Neural progenitor cell (in vitro differentiated cells): ENCODE measurements at regions not wholly inside any gene's neighbourhood (a gene's known extent, or its start where the extent isn't known, plus 50 kb on each side); places are given as distances from the start of the nearest gene placed in this dataset.

ENCODE experiments used
- DNase-seq: peaks from one replicate; pipeline ENCODE4 v3.0.0-alpha.2; 2016; ENCODE audit warnings: low spot score
- H2AFZ ChIP-seq: fragments of 200-600 bp; sonication (generic); replicated peaks from 2 replicates; pipeline ENCODE4 v1.6.1; 2016; ENCODE audit warnings: antibody characterized with exemption
- H3F3A ChIP-seq: fragments of 200-600 bp; sonication (generic); 2 replicates; pipeline ENCODE4 v1.6.1; 2016; ENCODE audit warnings: antibody characterized with exemption, low read depth
- H3K27ac ChIP-seq: fragments of 200-600 bp; sonication (generic); 2 replicates; pipeline ENCODE4 v1.5.1; 2016; ENCODE audit warnings: mild to moderate bottlenecking
- H3K27me3 ChIP-seq: fragments of 200-600 bp; sonication (generic); 2 replicates; pipeline ENCODE4 v1.6.1; 2016; ENCODE audit warnings: mild to moderate bottlenecking, moderate library complexity
- H3K36me3 ChIP-seq: fragments of 200-600 bp; sonication (generic); 2 replicates; pipeline ENCODE4 v1.5.1; 2016
- H3K4me1 ChIP-seq: fragments of 200-600 bp; sonication (generic); 2 replicates; pipeline ENCODE4 v1.6.1; 2016; ENCODE audit warnings: mixed run types
- H3K4me2 ChIP-seq: fragments of 200-600 bp; sonication (generic); 2 replicates; pipeline ENCODE4 v1.6.1; 2016
- H3K4me3 ChIP-seq: fragments of 200-600 bp; sonication (generic); 2 replicates; pipeline ENCODE4 v1.5.1; 2016
- H3K79me2 ChIP-seq: fragments of 200-600 bp; sonication (generic); 2 replicates; pipeline ENCODE4 v1.6.1; 2016; ENCODE audit warnings: low read depth
- H3K9ac ChIP-seq: fragments of 200-600 bp; sonication (generic); 2 replicates; pipeline ENCODE4 v1.6.1; 2016
- H3K9me3 ChIP-seq: fragments of 200-600 bp; sonication (generic); 2 replicates; pipeline ENCODE4 v1.5.1; 2016; ENCODE audit warnings: low read depth
- H4K20me1 ChIP-seq: fragments of 200-600 bp; sonication (generic); 2 replicates; pipeline ENCODE4 v1.6.1; 2016; ENCODE audit warnings: low read depth
- H3K27ac Mint-ChIP-seq: 3 replicates; pipeline ENCODE4 v1.8.0; 2021; ENCODE audit warnings: mixed read lengths
- H3K27me3 Mint-ChIP-seq: 2 replicates; pipeline ENCODE4 v1.8.0; 2022; ENCODE audit warnings: low read depth, mild to moderate bottlenecking, inconsistent platforms, moderate library complexity, mixed read lengths; ENCODE audit not compliant: insufficient read depth
- H3K36me3 Mint-ChIP-seq: 3 replicates; pipeline ENCODE4 v1.8.0; 2021; ENCODE audit warnings: mixed read lengths
- H3K4me1 Mint-ChIP-seq: 3 replicates; pipeline ENCODE4 v1.8.0; 2021; ENCODE audit warnings: mixed read lengths
- H3K4me3 Mint-ChIP-seq: 3 replicates; pipeline ENCODE4 v1.8.0; 2021; ENCODE audit warnings: mild to moderate bottlenecking, moderate library complexity, mixed read lengths
- H3K9me3 Mint-ChIP-seq: 3 replicates; pipeline ENCODE4 v1.8.0; 2020; ENCODE audit warnings: mixed read lengths
- EZH2 ChIP-seq: fragments of 200-600 bp; sonication (generic); IDR thresholded peaks from 2 replicates; pipeline ENCODE4 v1.6.1; 2017; ENCODE audit warnings: antibody characterized with exemption, mild to moderate bottlenecking, moderate library complexity
- EZH2phosphoT487 ChIP-seq: fragments of 200-600 bp; sonication (generic); IDR thresholded peaks from 2 replicates; pipeline ENCODE4 v1.6.1; 2017; ENCODE audit warnings: antibody characterized with exemption
- TF ChIP-seq, protein P1 (sequence below): fragments of 200-600 bp; sonication (generic); IDR thresholded peaks from 2 replicates; pipeline ENCODE4 v1.5.1; 2017; ENCODE audit warnings: antibody characterized with exemption, mild to moderate bottlenecking

DNA sequence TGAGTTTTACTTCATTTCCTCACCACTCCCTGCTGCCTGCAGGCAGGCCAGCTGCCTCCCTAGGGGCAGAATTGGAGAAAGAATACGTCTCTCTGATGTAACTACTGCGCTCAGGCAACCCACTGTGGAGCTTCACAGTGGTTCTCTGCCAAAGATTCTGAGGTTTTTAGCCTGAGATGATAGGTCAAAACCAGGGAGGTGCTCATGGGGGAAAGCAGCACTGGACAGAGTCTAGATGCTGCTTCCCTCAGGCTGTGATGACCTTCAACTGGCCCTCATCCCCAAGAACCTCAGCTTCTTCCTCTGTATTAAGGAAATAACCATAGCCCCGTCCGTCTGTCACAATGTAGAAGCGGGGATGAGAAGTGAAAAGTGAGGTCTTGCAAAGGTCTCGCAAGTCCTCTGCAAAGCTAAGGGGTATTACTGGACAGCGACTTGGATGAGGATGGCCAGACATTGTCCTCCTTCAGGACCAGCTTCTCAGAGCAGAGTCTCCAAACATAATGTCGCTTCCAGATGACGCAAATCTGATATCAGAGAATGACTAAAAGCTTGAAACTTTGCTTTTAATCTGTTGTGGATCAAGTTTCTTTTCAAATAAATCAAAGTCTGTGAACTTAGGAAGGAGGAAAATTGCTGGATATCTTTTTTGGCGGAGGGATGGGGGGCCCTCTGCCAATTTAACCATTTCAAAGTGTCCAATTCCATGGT is 65.9 kb upstream of the ATP5PO start:
- no peaks in the 10 kb centered on the region for H3F3A ChIP-seq
- no peaks in the 10 kb centered on the region for H3K36me3 ChIP-seq
- no peak overlapping the region for H3K4me3 ChIP-seq
- Mint-ChIP-seq H3K27me3 (peaks cover 8% of the 10 kb centered on the region), H3K4me3 (no peak overlapping the region), H3K36me3 (no peaks in the 10 kb centered on the region), H3K4me1 (peaks cover 19% of the 10 kb centered on the region), H3K27ac (no peak overlapping the region), H3K9me3 (no peaks in the 10 kb centered on the region)
- no peak for DNase-seq
- no peaks in the 10 kb centered on the region for H3K9me3 ChIP-seq
- no peak overlapping the region for H3K9ac ChIP-seq
- H2AFZ ChIP-seq = no peak overlapping the region
- H4K20me1 ChIP-seq = no peaks in the 10 kb centered on the region
- no peaks in the 10 kb centered on the region for H3K79me2 ChIP-seq
- H3K27me3 ChIP-seq = no peaks in the 10 kb centered on the region
- peaks cover 4% of the 10 kb centered on the region for H3K4me1 ChIP-seq
- no peak overlapping the region for H3K4me2 ChIP-seq
- H3K27ac ChIP-seq = no peak overlapping the region
- TF ChIP-seq EZH2phosphoT487 (no peak), EZH2 (no peak)
- TF ChIP-seq, protein P1, sequence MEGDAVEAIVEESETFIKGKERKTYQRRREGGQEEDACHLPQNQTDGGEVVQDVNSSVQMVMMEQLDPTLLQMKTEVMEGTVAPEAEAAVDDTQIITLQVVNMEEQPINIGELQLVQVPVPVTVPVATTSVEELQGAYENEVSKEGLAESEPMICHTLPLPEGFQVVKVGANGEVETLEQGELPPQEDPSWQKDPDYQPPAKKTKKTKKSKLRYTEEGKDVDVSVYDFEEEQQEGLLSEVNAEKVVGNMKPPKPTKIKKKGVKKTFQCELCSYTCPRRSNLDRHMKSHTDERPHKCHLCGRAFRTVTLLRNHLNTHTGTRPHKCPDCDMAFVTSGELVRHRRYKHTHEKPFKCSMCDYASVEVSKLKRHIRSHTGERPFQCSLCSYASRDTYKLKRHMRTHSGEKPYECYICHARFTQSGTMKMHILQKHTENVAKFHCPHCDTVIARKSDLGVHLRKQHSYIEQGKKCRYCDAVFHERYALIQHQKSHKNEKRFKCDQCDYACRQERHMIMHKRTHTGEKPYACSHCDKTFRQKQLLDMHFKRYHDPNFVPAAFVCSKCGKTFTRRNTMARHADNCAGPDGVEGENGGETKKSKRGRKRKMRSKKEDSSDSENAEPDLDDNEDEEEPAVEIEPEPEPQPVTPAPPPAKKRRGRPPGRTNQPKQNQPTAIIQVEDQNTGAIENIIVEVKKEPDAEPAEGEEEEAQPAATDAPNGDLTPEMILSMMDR = no peak

DNA sequence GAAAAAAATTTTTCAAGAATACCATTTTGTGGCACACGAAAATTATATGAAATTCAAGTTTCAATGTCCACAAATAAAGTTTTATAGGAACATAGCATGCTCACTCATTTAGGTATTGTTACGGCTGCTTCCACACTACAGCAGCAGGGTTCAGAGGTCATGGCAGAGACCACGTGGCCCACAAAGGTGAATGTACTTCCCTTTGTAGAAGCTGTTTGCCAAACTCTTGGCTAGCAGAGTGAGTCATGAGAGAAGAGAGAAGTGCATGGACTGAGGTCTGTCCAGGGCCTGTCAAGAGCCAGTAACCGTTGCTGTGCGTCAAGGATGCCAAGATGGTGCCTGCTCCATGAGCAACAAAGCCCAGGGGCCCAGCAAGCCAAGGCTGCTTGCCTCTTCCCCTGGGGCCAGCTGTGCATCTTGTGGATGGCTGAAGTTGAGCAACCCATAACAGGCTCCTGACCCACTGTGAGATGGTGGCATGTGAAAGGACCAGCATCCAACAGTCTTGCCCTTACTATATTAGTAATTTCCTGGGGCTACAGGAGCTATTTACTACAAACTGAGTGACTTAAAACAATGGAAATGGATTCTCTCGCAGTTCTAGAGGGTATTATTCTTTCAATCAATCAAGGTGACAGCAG is 64.8 kb upstream of the ATP5PO start:
- H3K36me3 ChIP-seq = no peaks in the 10 kb centered on the region
- H3K27me3 Mint-ChIP-seq = peaks cover 5% of the 10 kb centered on the region

DNA sequence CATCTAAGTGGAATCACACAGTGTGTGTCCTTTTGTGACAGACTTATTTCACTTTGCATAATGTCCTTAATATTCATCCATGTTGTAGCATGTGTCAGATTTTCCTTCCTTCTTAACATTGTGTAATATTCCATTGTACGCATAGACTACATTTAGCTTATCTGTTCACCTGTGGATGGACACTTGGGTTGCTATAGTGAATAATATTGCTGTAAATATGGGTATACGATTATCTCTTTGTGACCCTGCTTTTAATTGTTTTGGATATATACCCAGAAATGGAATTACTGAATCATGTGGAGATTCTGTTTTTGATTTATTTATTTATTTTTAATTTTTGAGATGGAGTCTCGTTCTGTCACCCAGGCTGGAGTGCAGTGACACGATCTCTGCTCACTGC is 63.0 kb upstream of the ATP5PO start:
- H3K9me3 Mint-ChIP-seq = no peaks in the 10 kb centered on the region
- no peak overlapping the region for H3K4me3 Mint-ChIP-seq
- Histone ChIP-seq H4K20me1 (no peaks in the 10 kb centered on the region), H3K36me3 (no peaks in the 10 kb centered on the region), H3K9ac (no peak overlapping the region), H3K27ac (no peak overlapping the region), H3K4me3 (no peak overlapping the region), H2AFZ (no peak overlapping the region), H3K4me1 (peaks cover 12% of the 10 kb centered on the region), H3K4me2 (no peak overlapping the region), H3K79me2 (no peaks in the 10 kb centered on the region), H3K27me3 (no peaks in the 10 kb centered on the region), H3K9me3 (no peaks in the 10 kb centered on the region), H3F3A (no peaks in the 10 kb centered on the region)
- TF ChIP-seq EZH2phosphoT487 = no peak
- TF ChIP-seq, protein P1 = no peak
- TF ChIP-seq EZH2 = no peak
- peaks cover 17% of the 10 kb centered on the region for H3K4me1 Mint-ChIP-seq
- DNase-seq = no peak
- H3K36me3 Mint-ChIP-seq = no peaks in the 10 kb centered on the region
- H3K27me3 Mint-ChIP-seq = peaks cover 2% of the 10 kb centered on the region
- no peak overlapping the region for H3K27ac Mint-ChIP-seq

More for the DNA sequence above, 64.8 kb upstream of the ATP5PO start:
- no peak overlapping the region for H3K4me2 ChIP-seq
- no peak overlapping the region for H3K27ac ChIP-seq
- no peak for DNase-seq
- H3K4me1 Mint-ChIP-seq = peaks cover 26% of the 10 kb centered on the region
- H3K79me2 ChIP-seq = no peaks in the 10 kb centered on the region
- H3K27me3 ChIP-seq = no peaks in the 10 kb centered on the region
- H3F3A ChIP-seq = no peaks in the 10 kb centered on the region
- no peaks in the 10 kb centered on the region for H4K20me1 ChIP-seq
- no peak overlapping the region for H3K4me3 Mint-ChIP-seq
- no peaks in the 10 kb centered on the region for H3K9me3 ChIP-seq
- no peaks in the 10 kb centered on the region for H3K36me3 Mint-ChIP-seq
- no peak overlapping the region for H3K4me3 ChIP-seq
- no peak overlapping the region for H2AFZ ChIP-seq
- peaks cover 15% of the 10 kb centered on the region for H3K4me1 ChIP-seq
- H3K9me3 Mint-ChIP-seq = no peaks in the 10 kb centered on the region
- no peak overlapping the region for H3K27ac Mint-ChIP-seq
- no peak overlapping the region for H3K9ac ChIP-seq
- TF ChIP-seq EZH2 (no peak), EZH2phosphoT487 (no peak)
- TF ChIP-seq, protein P1 = no peak
